ENCODE measurements at regions not wholly inside any gene's neighbourhood (a gene's known extent, or its start where the extent isn't known, plus 50 kb on each side); places are given as distances from the start of the nearest gene placed in this dataset.

- Histone ChIP-seq H3K4me1 (ENCODE audit: control insufficient read depth, insufficient read depth, low read length) (no peaks in the 10 kb centered on the region), H3K4me3 (ENCODE audit: low read length in 2 of 2) (no peak overlapping the region), H3K36me3 (ENCODE audit: control insufficient read depth in 2 of 2, insufficient read depth in 2 of 2, low read length in 2 of 2) (no peaks in the 10 kb centered on the region), H3K9me3 (ENCODE audit: control insufficient read depth in 2 of 2, low read length in 2 of 2) (no peaks in the 10 kb centered on the region), H3K27ac (ENCODE audit: low read length) (no peak overlapping the region), H3K27me3 (ENCODE audit: control insufficient read depth in 1 of 2, insufficient read depth in 2 of 2, low read length in 2 of 2) (no peaks in the 10 kb centered on the region), H3K9ac (ENCODE audit: low read length in 2 of 2) (no peak overlapping the region)
Observed at GRCh38 chr2:226130192-226130591, 669.4 kb downstream of the IRS1 start.

GRCh38 chr2:226127682-226128081, 671.9 kb downstream of the IRS1 start:
- H3K9ac ChIP-seq (ENCODE audit: low read length in 2 of 2) = no peak overlapping the region
- no peaks in the 10 kb centered on the region for H3K9me3 ChIP-seq (ENCODE audit: control insufficient read depth in 2 of 2, low read length in 2 of 2)
- no peak overlapping the region for H3K27ac ChIP-seq (ENCODE audit: low read length)
- H3K27me3 ChIP-seq (ENCODE audit: control insufficient read depth in 1 of 2, insufficient read depth in 2 of 2, low read length in 2 of 2) = no peaks in the 10 kb centered on the region
- no peaks in the 10 kb centered on the region for H3K36me3 ChIP-seq (ENCODE audit: control insufficient read depth in 2 of 2, insufficient read depth in 2 of 2, low read length in 2 of 2)
- no peak overlapping the region for H3K4me3 ChIP-seq (ENCODE audit: low read length in 2 of 2)
- H3K4me1 ChIP-seq (ENCODE audit: control insufficient read depth, insufficient read depth, low read length) = no peaks in the 10 kb centered on the region

GRCh38 chr2:226126104-226126503, 673.5 kb downstream of the IRS1 start:
- no peak overlapping the region for H3K27ac ChIP-seq (ENCODE audit: low read length)
- no peak overlapping the region for H3K9ac ChIP-seq (ENCODE audit: low read length in 2 of 2)
- H3K4me1 ChIP-seq (ENCODE audit: control insufficient read depth, insufficient read depth, low read length) = no peaks in the 10 kb centered on the region
- no peaks in the 10 kb centered on the region for H3K27me3 ChIP-seq (ENCODE audit: control insufficient read depth in 1 of 2, insufficient read depth in 2 of 2, low read length in 2 of 2)
- no peak overlapping the region for H3K4me3 ChIP-seq (ENCODE audit: low read length in 2 of 2)
- no peaks in the 10 kb centered on the region for H3K36me3 ChIP-seq (ENCODE audit: control insufficient read depth in 2 of 2, insufficient read depth in 2 of 2, low read length in 2 of 2)
- H3K9me3 ChIP-seq (ENCODE audit: control insufficient read depth in 2 of 2, low read length in 2 of 2) = no peaks in the 10 kb centered on the region

GRCh38 chr2:226125176-226125883, 674.3 kb downstream of the IRS1 start:
- no peak overlapping the region for H3K4me3 ChIP-seq (ENCODE audit: low read length in 2 of 2)
- no peak overlapping the region for H3K27ac ChIP-seq (ENCODE audit: low read length)

GRCh38 chr2:226124548-226125011, 675.0 kb downstream of the IRS1 start:
- no peak overlapping the region for H3K4me3 ChIP-seq (ENCODE audit: low read length in 2 of 2)
- H3K27ac ChIP-seq (ENCODE audit: low read length) = no peak overlapping the region
- no peaks in the 10 kb centered on the region for H3K27me3 ChIP-seq (ENCODE audit: control insufficient read depth in 1 of 2, insufficient read depth in 2 of 2, low read length in 2 of 2)
- no peaks in the 10 kb centered on the region for H3K9me3 ChIP-seq (ENCODE audit: control insufficient read depth in 2 of 2, low read length in 2 of 2)
- H3K4me1 ChIP-seq (ENCODE audit: control insufficient read depth, insufficient read depth, low read length) = no peaks in the 10 kb centered on the region
- no peak overlapping the region for H3K9ac ChIP-seq (ENCODE audit: low read length in 2 of 2)
- H3K36me3 ChIP-seq (ENCODE audit: control insufficient read depth in 2 of 2, insufficient read depth in 2 of 2, low read length in 2 of 2) = no peaks in the 10 kb centered on the region

More at GRCh38 chr2:226125176-226125883, 674.3 kb downstream of the IRS1 start:
- H3K4me1 ChIP-seq (ENCODE audit: control insufficient read depth, insufficient read depth, low read length) = no peaks in the 10 kb centered on the region
- no peak overlapping the region for H3K9ac ChIP-seq (ENCODE audit: low read length in 2 of 2)
- H3K9me3 ChIP-seq (ENCODE audit: control insufficient read depth in 2 of 2, low read length in 2 of 2) = no peaks in the 10 kb centered on the region
- no peaks in the 10 kb centered on the region for H3K36me3 ChIP-seq (ENCODE audit: control insufficient read depth in 2 of 2, insufficient read depth in 2 of 2, low read length in 2 of 2)
- no peaks in the 10 kb centered on the region for H3K27me3 ChIP-seq (ENCODE audit: control insufficient read depth in 1 of 2, insufficient read depth in 2 of 2, low read length in 2 of 2)

GRCh38 chr2:226123300-226123699, 676.3 kb downstream of the IRS1 start:
- Histone ChIP-seq H3K4me3 (ENCODE audit: low read length in 2 of 2) (no peak overlapping the region), H3K36me3 (ENCODE audit: control insufficient read depth in 2 of 2, insufficient read depth in 2 of 2, low read length in 2 of 2) (no peaks in the 10 kb centered on the region), H3K27me3 (ENCODE audit: control insufficient read depth in 1 of 2, insufficient read depth in 2 of 2, low read length in 2 of 2) (no peaks in the 10 kb centered on the region), H3K4me1 (ENCODE audit: control insufficient read depth, insufficient read depth, low read length) (no peaks in the 10 kb centered on the region), H3K9ac (ENCODE audit: low read length in 2 of 2) (no peak overlapping the region), H3K27ac (ENCODE audit: low read length) (no peak overlapping the region), H3K9me3 (ENCODE audit: control insufficient read depth in 2 of 2, low read length in 2 of 2) (no peaks in the 10 kb centered on the region)

DNA sequence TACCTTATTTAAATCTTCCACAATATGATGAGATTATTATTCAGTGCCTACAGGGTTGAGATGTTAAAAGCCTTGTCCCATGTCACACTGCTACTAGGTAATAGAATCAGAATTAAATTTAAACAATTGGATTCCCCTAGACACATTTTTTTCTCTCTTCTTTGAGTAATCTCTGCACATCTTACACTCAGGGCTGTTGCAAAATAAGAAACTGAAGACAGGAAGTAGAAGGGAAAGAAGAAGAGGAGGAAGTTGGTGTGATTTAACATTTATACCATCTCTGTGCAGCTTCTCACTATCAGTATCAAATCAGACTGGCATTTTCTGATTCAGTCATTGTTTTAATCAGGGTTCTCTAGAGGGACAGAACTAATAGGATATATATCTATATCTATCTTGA, 677.6 kb downstream of the IRS1 start:
- Histone ChIP-seq H3K27ac (ENCODE audit: low read length) (no peak overlapping the region), H3K4me3 (ENCODE audit: low read length in 2 of 2) (no peak overlapping the region), H3K36me3 (ENCODE audit: control insufficient read depth in 2 of 2, insufficient read depth in 2 of 2, low read length in 2 of 2) (no peaks in the 10 kb centered on the region), H3K9ac (ENCODE audit: low read length in 2 of 2) (no peak overlapping the region), H3K9me3 (ENCODE audit: control insufficient read depth in 2 of 2, low read length in 2 of 2) (no peaks in the 10 kb centered on the region), H3K4me1 (ENCODE audit: control insufficient read depth, insufficient read depth, low read length) (no peaks in the 10 kb centered on the region), H3K27me3 (ENCODE audit: control insufficient read depth in 1 of 2, insufficient read depth in 2 of 2, low read length in 2 of 2) (no peaks in the 10 kb centered on the region)

- no peak overlapping the region for H3K9ac ChIP-seq (ENCODE audit: low read length in 2 of 2)
Observed at GRCh38 chr2:226121046-226121738, 678.4 kb downstream of the IRS1 start.

DNA sequence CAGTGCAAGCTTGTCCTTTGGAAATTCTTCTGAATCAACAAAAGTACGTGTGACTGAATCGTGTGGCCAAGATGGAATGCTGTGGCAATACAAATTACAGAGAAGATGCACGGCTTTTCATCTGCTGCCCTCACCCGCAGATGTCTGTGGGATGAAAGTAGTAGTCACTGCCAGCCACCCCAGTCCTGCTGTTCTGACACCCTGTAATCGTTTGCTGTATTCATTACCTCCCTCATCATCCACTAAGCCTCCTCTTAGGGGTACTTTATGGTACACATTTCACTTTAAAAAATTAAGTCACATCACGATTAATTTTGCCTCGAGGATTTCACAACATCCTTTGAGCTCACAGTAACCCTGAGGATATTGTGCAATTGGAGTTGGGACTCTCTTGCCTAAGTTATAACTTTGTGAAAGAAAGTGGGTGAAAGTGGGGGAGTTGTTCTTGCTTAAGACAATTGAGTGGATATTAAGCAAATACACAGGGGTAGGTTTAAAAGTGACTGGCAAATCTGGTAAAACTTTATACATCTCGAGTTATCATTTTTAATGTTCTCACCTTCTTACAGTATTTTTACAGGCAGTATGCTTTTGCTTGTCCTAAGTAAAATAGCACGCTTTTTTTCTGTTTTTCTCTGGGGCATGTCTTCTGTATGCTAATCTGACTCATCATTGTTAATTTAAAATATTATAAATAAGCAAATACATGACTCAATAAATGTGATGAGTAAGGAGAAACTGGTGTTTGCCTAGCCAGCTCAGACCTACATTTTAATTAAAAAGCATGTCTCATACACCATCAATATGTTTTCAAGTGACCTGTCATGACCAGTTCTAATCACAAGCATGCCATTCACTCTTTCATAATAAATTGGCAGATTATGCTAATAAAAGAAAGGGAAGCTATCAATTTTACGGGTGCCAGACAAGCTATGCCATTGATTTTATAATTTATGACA, 680.9 kb downstream of the IRS1 start:
- H3K4me3 ChIP-seq (ENCODE audit: low read length in 2 of 2) = peak overlapping the region in 1 of 2 donors; percentile 12
- no peaks in the 10 kb centered on the region for H3K36me3 ChIP-seq (ENCODE audit: control insufficient read depth in 2 of 2, insufficient read depth in 2 of 2, low read length in 2 of 2)
- H3K4me1 ChIP-seq (ENCODE audit: control insufficient read depth, insufficient read depth, low read length) = no peaks in the 10 kb centered on the region
- H3K9ac ChIP-seq (ENCODE audit: low read length in 2 of 2) = no peak overlapping the region
- no peak overlapping the region for H3K27ac ChIP-seq (ENCODE audit: low read length)
- H3K27me3 ChIP-seq (ENCODE audit: control insufficient read depth in 1 of 2, insufficient read depth in 2 of 2, low read length in 2 of 2) = no peaks in the 10 kb centered on the region
- H3K9me3 ChIP-seq (ENCODE audit: control insufficient read depth in 2 of 2, low read length in 2 of 2) = no peaks in the 10 kb centered on the region

More at GRCh38 chr2:226121046-226121738, 678.4 kb downstream of the IRS1 start:
- no peaks in the 10 kb centered on the region for H3K9me3 ChIP-seq (ENCODE audit: control insufficient read depth in 2 of 2, low read length in 2 of 2)
- H3K27me3 ChIP-seq (ENCODE audit: control insufficient read depth in 1 of 2, insufficient read depth in 2 of 2, low read length in 2 of 2) = no peaks in the 10 kb centered on the region
- H3K36me3 ChIP-seq (ENCODE audit: control insufficient read depth in 2 of 2, insufficient read depth in 2 of 2, low read length in 2 of 2) = no peaks in the 10 kb centered on the region
- H3K4me3 ChIP-seq (ENCODE audit: low read length in 2 of 2) = no peak overlapping the region
- H3K4me1 ChIP-seq (ENCODE audit: control insufficient read depth, insufficient read depth, low read length) = no peaks in the 10 kb centered on the region
- H3K27ac ChIP-seq (ENCODE audit: low read length) = no peak overlapping the region

DNA sequence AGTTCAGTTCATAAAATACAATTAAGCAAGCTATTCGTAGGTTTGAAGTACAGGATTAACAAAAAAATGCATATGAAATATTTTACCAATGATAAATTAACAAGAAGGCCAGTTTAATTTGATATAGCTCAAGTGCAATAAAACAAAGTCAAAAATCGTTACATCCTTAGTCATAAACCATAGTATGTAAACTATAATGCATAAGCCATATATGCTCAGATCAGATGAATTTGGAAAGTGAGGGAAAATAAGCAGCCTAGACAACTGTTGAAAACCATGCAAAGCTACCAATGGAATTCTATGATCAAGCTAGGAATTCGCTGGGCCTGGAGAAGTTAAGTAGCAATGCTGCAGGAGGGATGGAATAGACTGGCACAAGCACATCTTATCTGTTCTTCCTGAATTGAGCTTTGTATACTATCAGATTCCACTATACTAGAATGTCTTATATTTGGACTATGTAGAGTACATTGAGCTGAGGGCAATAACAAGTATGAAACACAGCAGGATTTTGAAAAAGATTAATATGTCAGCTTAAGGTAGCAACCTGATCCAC, 682.0 kb downstream of the IRS1 start:
- no peaks in the 10 kb centered on the region for H3K27me3 ChIP-seq (ENCODE audit: control insufficient read depth in 1 of 2, insufficient read depth in 2 of 2, low read length in 2 of 2)
- H3K4me1 ChIP-seq (ENCODE audit: control insufficient read depth, insufficient read depth, low read length) = no peaks in the 10 kb centered on the region
- H3K9ac ChIP-seq (ENCODE audit: low read length in 2 of 2) = no peak overlapping the region
- no peaks in the 10 kb centered on the region for H3K36me3 ChIP-seq (ENCODE audit: control insufficient read depth in 2 of 2, insufficient read depth in 2 of 2, low read length in 2 of 2)
- H3K9me3 ChIP-seq (ENCODE audit: control insufficient read depth in 2 of 2, low read length in 2 of 2) = no peaks in the 10 kb centered on the region
- no peak overlapping the region for H3K27ac ChIP-seq (ENCODE audit: low read length)
- no peak overlapping the region for H3K4me3 ChIP-seq (ENCODE audit: low read length in 2 of 2)
